Glomerular visceral epithelial cell (primary cell): ENCODE measurements at regions not wholly inside any gene's neighbourhood (a gene's known extent, or its start where the extent isn't known, plus 50 kb on each side); places are given as distances from the start of the nearest gene placed in this dataset.
A peak's percentile ranks its signal among the peaks of the same experiment; 100 is the strongest.

ENCODE experiments used
- DNase-seq: peaks from one replicate; pipeline ENCODE4 v3.0.0-alpha.2; 2016; ENCODE audit errors: extremely low spot score

DNA sequence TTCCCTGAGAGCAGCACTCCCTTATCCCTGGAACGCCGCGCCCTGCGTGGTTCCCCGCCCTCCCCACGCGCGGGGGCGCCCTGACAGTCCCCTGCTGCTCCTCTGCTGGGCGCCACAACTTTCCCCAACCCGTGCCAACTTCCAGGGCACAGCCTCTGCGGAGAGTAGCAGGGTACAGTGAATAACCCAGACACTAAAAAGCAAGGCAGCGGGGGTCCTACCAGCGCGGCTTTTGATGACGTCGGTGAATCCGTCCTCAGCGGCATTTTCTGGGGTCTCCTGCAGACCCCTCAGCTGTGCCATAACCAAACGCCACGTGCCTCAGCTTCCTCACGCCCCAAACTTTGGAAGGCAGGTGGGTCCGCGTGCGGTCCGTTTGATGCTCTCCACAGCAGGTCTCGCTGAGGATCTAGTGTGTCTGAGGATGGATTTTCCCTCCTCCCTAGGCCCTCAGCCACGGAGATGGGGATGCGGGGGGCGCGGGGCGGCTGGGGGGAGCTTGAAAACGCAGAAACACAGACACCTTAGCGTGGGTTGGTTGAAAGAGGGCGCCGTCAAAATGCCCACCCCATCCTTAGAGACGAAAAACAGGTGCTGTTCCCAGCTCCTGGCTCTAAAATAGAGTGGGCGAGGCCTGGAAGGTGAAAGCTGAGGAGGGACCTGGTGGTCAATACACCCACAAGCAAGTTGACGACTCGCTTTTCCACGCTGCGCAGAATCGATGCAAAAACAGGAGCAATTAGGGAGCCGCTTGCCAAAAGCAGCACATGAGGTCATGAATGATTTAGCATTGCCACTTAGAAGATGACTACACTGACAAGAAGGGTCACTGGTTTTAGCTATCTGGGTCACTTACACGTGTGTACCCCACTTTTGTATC is 405.6 kb downstream of the FAM47A start:
- DNase-seq = no peak

DNA sequence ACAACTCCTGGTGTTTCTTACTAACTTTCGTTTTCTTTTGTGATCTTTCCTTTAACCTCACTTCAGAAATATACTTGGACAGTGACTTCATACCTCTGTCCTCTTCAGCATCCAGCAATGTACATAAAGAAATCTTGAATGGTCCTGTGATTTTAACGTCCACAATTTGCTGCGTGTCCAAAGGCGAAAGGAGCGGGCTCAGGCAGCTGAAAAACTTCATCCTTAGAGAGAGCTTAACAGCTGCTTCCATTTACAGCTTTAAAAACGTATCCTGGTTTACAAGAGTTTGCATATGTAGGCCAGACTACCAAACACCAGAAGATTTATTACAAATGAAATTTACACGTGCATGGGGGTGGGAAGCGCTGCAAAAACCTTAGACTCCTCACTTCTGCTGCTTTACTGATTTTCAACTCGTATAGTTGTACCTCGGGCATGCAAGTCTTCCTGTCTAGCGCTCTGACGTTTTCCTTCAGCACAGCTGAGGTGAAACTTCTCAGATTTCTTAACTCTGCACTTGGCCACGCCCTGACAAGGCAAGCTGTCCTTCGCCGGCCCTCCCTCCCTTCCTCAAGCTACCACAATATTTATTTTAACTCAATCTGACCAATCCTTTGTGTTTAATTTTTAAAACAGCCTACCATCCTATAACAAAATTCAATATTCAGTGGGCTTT is 406.4 kb downstream of the FAM47A start:
- DNase-seq = peak; percentile 3

DNA sequence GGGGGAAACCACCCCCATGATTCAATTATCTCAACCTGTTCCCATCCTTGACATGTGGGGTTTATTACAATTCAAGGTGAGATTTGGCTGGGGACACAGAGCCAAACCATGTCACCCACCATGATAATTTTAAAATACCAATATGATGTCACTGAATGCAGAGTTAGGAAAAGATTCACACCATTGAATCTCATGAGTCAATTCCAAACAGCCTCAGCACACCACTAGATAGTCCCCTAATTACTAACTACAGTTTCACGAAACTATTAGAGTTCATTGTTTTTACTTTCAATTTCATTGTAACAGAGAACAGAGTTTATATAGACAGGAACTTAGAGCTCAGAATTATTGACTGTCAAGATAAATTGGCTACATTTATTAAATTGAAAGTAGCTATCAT is 410.2 kb downstream of the FAM47A start:
- no peak for DNase-seq

DNA sequence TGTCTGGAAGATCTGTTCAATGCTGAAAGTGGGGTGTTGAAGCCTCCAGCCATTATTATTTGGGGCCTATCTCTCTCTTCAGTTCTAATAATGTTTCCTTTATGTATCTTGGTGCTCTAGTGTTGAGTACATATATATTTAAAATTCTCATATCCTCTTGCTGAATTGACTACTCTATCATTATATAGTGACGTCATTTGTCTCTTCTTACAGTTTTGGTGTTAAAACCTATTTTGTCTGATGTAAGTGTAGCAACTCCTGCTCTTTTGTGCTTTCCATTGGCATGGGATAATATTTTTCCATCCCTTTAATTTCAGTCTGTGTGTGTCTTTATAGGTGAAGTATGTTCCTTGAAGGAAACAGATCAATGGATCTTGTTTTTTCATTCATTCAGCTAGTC is 446.0 kb downstream of the FAM47A start:
- no peak for DNase-seq
